HG03196 (cell line): ENCODE measurements at regions not wholly inside any gene's neighbourhood (a gene's known extent, or its start where the extent isn't known, plus 50 kb on each side); places are given as distances from the start of the nearest gene placed in this dataset.
"Not testable (repeated sequence)": the region's sequence is repeated elsewhere in the genome, so short reads cannot be mapped to it uniquely, and the experiment has no call there.

Source experiments
- ATAC-seq: cut with Tn5 transposase; IDR thresholded peaks from one replicate; pipeline ENCODE4 v1.9.1; 2021; ENCODE audit not compliant: unreplicated experiment

DNA sequence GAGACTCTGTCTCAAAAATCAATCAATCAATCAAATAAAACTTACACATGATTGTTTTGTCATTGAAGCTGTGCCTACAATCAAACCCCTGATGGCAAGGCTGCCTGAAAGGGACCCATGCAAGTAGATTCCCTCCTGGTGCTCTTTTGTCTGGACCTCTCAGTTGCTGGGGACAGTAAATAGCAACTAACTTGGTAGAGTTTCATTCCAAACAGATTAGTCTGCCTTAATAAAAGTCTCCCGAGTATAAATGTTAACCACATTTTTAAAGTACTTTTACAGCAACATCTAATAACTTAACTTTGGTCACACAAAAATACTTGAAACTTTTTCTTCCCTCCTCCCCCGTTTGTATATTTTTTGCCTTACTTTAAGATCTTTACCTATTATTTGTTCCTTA, 105.5 kb downstream of the FEM1C start:
- no peak for ATAC-seq

DNA sequence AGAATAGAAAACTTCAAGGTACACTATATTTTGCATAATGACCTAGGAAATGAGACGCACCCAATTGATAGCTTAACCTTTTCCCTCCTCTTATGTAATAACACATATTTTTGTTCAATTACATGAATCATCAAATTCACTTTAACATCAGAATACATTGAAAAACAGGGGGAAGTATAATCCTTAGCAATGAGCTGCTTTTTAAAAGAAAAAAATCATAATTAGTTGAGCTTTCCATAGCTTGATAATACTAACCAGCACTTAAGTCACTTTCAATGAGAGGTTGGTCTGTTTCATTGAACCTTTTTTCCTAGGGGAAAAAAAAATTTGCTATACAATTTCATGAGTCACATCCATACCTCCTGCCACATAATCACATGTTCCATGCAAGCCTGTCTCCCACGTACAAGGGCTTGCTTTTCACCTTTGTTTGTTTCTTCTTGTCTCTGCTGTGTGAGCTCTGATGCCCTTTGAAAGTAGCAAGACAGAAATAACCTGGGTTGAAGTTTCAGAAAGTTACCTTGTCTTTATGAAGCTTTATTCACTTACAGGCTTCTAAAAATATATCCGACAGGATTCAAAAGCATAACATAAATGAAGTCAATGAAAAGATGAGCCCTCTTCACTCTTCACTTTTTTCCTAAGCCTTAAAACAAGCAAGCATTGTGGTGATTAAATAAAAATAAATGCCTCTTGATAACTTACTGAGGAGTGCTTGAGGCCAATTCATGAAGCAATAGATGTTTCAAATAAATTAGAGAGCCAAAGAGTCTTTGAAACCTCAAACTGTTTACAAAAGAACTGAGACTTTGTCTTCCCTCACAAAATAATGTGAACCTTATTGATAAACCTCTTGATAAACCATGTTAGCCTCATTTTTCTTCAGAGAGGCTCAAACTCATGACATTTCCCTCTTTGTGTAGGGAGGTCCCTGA, 108.5 kb downstream of the FEM1C start:
- ATAC-seq: no peak

DNA sequence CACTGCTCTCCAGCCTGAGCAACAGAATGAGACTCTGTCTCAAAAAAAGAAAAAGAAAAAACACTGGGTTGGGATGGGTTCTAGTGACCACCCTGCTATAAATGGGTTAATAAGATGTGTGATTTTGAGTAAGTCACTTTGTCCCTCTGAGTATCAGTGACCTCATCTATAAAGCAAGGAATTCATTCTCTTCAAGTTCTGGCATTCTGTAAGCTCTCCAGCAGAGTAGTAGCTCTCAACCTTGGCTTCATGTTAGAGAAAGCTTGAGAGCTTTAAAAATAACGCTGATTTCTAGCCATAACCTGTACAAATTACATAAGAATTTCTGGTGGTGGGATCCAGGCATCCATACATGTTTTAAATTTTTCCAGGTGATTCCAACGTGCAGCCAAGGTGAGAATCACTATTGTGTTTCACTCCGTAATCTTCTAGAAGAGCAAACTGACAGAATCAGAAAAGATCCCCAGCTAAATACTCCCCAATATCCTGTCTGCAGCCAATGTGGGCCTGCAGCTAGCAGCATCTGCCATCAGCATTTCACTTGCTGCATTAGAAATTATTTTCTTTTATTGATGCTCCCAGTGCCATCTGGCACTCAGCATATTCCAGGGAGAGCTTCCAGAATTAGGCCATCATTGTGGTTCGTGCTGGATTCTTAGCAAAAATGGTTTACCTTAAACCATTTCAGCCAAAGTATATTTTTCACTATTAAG, 109.4 kb downstream of the FEM1C start:
- ATAC-seq: no peak

DNA sequence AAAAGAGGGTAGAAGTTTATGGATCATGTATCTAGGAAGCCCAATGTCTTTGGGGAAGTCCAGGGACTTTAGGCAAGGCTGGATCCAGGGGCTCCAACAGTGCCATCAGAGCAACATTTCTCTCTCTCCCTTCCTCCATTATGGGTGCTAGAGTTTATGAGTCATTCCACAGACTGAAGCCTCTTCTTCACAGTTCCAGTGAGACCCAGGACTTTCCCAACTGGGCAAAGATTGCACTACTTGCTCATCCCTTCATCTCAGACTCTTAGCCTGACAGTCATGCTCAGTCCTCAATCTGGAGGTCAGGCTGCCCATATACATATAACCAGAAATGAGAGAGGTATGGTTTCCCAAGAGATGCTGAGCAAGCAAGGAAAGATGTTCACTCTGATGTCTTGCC, 110.7 kb downstream of the FEM1C start:
- no peak for ATAC-seq

DNA sequence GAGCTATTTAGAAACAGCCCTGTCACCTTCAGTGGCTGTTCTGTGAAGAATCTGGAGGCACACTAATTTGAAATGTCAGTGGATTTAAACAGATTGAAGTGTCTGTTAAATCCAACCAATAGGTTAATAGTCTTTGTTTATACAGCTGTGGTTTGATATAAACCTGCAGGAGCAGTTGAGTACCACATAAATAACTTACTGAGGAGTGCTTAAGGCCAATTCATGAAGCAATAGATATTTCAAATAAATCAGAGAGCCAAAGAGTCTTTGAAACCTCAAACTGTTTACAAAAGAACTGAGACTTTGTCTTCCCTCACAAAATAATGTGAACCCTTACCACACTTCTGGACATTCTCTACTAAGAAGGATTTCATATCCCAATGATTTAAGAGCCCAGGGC, 111.9 kb downstream of the FEM1C start:
- ATAC-seq: no peak

DNA sequence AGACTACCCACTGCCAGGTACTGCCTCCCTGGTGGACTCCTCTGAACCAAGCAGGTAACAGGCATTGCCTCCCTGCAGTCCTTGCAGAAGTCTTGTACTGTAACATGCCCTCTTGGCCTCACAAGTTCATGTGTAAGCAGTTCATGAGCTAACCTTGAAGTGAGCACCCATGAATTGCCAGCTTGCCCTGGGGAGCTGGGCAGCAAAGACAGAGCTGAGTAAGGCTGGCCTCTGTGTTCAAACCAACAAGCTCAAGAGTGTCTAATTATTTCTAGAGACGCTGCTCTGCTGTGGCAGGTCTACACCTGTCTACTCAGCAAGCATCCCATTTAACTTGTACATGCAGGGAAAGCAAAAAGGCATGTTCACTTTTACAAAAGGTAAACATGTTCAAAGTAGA, 113.5 kb downstream of the FEM1C start:
- ATAC-seq: no peak

DNA sequence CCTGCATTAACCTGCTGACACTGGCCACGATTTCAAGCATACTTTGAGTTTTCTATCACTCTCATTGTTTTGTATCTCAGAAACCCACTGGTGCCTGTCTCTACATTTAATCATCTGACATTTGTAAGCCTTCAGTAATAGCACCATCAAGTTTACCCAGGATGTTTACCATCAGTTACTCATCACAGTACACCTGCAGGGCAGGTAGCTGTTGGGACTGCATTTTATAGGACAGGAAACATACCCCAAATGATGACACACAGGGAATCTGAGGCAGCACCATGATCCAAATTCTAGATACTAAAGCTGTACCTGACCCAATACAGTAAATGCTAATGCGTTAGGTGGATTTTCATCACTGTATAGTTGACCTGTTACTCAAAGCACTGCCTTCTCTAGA, 114.2 kb downstream of the FEM1C start:
- ATAC-seq: no peak

DNA sequence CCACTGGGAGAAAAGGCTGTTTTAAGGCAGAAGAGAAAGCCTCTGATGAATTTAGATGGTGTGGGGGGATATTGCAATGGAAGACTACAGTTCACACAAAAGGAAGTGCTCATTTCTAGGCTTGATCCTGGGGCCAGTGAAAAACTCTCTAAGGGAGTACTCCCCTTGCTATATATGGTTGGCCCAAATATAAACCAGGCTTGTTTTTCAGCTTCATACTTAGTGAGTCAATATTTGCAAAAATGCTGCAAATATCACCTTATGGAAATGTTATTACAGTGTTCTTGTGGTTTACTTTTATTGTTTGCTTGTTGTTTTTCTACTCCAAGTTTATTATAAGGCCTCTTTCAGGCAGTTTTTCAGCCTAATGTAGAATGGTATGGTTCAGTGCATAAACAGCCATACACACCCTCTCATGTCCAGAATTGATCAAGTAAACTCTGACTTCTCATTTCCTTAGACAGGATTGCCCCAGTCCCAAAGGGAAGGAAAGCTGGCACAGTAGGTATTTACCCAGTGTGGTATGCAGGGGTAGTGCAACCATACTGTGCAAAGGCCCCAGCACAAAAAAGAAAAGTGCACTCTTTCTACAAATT, 115.1 kb downstream of the FEM1C start:
- no peak for ATAC-seq

DNA sequence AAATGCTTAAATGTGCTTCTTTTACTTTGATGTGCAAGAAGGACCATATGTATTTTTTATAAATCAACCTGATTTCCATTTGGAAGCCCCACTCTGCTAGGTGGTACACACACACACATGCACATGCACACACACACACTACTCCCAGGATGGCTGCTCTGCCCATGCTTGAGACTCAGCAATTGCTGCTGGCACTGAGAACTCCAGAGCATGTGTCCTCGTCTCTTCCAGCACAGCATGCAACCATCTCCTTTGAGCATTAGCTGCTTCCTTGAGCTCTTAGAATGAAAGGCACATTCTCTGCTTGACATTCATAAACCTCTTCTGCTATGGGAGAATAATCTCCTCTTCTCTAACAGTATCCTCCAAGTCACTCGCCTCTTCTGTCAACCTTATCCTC, 115.9 kb downstream of the FEM1C start:
- ATAC-seq: no peak

DNA sequence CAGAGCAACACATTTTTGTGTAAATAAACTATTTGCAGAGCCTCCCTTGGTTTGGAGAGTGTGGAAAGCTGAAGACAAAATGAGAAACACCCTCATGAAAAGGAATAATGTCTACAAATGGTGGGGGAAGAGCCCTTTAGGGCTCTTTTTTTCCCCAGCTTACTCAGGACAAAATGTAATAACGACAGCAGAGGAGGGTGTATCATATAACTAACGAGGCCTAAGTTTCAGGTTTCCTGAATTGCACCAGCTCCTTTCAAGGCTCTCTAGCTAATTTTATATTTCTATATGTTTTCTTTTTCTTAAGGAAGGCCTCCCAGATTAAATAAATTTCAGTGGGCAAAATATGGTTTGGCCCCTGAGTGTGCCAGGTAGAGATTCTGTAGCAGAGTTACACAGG, 116.3 kb downstream of the FEM1C start:
- no peak for ATAC-seq

DNA sequence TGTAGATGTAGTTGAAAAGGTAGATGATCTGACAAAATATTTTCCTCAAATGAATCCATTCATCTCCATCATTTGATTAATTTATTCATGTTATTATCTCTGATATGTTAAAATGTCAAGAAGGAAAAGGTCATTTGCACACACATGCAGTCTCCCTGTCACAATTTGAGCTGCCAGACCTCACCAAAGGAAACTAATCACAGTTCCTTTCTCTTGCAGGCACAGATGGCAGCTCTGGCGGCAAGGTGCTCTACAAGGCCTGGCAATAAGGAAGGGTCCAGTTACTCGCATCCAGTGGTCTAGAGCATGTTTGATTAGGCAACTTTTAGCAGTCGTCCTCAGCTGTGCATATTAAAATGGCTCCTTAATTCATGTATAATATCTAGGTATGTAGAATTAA, 120.1 kb downstream of the FEM1C start:
- no peak for ATAC-seq

DNA sequence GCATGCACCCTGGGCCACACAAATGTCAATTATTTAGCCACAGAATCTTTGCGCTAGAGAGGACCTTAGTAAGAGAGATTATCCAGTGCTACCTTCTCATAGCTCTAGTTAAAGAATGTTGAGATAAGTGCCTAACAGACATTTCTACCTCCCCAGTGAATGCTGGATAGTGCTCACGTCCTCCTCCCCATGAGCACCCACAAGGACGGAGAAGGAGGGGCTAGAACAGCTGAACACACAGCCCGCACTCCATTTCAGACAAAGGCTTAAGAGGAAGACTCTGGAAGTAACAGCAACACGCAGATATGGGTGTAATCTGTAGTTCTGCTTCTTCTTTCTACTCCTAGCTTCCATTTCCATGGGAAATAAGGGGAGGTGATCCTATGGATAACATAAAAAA, 120.5 kb downstream of the FEM1C start:
- no peak for ATAC-seq

DNA sequence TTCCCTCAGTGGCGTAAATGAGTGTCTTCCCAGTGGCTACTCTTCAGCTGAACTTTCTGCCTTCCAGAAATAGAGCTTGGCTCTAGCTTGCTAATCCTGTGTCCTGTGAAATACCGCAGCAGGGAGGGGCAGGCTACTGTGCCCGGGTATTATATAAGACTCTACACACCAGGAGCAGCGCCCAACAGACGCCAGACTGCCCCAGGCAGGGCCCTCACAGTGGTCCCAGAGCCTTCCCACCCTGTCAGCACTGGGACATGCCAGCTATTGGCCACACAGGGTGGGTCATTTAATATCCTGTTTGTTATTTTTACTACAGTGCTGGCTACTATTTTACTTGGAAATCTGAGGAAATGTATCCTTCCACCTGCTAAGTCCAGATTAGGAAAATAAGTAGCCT, 121.0 kb downstream of the FEM1C start:
- ATAC-seq: no peak

DNA sequence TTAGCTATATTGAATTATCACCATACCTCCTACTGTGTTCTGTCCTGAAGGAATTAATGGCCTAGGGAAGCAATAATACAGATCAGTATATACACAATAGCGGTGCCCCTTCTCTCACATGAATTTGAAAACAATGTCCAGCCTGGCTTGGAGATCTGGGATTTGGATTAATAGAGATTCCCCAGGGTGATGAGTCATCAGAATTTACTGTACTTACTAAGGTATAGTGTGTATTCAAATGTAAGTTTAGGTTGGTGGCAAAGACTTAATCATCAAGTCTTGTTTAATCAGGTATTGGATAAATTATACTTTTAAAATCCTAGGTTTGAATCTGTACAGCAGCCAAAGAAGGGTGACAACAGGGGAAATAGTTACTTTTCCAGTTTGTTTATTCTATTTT, 121.5 kb downstream of the FEM1C start:
- no peak for ATAC-seq

DNA sequence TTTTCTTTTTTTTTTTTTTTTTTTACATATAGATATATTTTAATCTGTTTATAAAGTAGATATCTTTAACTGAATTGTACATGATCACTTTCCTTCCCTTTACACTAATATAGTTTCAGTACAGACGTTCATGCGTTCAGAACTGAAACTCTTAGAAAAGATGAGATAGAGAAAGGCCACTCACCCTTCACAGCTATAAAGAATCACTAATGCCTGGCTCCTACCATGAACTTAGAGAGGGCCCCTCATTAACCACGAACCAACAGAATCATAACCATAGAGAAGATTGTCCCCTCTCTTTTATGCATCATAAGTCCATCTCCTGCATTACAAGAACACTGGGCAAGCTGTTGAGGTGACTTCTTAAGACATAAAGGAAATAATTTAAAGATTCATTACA, 123.8 kb downstream of the FEM1C start:
- ATAC-seq: not testable (repeated sequence)

DNA sequence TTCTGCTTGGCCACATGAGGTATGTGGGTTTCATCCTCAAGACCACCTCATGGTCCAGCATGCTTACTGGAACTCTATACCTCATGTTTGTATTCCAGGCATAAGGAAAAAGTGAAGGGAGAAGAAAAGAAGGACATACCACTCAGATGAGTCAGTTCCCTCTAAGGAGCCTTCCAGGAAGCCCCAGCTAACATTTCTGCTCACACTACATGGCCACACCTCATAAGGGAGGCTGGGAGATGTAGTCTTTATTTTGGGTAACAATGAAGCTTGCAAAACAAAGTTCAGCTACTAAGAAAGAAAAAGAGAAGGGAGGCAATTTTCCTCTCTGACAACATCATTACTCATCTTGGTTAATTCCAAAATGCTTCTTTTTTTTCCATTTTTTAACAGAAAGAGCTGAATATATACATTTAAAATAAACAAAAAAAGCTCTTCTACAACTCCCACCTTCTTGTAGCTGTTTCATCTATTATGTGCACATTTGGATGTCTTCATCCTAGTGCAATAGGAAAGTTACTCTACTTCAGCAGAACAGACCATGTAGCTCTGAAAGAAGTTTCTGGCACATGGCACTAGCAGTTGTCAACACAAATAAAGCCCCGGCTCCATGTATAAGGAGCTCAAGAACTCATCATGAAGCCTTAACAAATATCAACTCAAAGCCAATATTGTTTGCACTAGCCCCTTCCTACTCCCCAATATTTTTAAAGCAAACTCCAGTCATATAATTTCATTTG, 123.6 kb upstream of the CCDC112 start:
- no peak for ATAC-seq

DNA sequence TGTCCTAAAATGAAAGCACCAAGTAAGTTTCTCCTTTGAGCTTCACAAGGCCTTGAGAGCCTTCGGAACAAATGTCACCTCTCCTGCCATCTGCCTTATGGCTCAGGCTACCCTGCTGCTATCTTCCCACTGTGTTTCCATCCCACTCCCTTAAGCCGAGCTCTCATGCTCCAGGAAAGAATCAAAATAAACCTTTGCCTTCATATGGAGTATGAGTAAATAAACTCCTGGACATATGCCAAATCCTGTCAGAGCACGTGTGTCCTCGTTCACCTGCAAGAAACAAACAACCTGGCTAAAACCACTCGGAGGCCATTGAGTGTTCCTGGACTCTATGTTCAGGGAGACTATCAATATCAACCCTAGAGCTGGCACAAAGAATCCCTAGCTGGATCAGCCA, 122.3 kb upstream of the CCDC112 start:
- no peak for ATAC-seq

DNA sequence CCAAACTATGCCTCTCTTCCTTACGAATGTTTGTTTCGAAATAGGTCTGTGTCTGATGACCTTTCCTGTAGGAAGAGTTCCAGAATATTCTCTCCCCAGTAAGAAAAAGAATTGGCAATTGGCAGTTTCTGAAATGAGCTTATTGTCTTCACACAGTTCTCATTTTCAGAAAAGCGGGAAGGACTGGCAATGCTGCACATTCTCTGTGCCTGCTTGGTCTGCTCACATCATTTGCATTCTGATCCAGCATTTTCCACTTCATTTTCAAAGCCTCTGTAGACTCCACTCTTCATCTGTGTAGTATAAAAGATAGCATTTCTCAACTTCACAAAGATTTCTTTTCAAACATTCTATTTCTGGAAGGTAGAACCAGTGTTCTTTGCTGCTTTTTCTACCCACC, 120.6 kb upstream of the CCDC112 start:
- no peak for ATAC-seq

DNA sequence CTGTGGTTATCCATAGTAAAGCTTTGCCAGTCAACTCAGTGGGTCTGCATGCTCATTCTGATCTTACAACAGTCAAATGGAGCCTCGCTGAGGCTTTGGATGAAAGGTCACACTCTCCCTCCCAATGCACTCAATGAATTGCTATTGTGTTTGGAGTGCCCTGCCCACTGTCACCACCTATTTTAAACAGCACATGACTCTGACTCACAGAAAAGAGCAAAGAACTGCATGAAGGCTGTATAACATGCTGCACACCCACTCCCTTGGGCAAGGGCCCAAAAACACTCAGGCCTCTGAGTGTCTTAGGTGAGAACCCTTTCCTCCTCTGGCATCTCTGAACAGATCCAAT, 118.7 kb upstream of the CCDC112 start:
- no peak for ATAC-seq

DNA sequence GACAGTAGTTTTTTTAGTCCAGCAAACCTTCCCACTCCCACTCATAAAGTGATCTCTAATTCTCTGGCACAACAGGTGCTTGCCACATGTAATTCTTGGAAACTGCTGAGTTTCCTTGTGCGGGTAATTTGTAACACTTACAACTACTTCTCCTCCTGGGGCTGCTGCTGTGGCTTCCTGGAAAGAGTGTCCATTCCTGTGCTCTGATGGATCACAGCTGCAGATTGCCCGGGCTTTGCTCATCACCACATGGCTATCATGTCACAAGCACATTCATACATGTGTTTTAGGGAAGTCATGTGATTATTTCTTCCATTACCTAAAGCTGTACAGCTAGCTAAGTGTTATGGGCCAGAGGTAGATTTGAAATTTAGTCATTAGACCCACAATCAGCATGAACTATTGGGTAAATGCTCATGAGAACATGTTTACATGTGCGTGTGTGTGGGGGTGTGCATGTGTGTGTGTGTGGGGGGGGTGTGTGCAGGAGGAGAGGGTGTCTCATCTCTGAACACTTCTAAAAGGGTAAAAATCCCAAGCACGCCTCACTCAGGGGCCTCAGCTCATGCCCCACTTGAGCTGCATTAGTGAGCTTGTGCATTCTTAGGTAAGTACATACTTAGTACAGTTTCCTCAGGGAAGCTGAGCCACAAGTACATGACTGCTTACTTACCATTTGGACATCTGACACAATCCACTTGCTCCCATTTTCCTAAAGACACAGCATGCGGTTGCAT, 118.1 kb upstream of the CCDC112 start:
- no peak for ATAC-seq

DNA sequence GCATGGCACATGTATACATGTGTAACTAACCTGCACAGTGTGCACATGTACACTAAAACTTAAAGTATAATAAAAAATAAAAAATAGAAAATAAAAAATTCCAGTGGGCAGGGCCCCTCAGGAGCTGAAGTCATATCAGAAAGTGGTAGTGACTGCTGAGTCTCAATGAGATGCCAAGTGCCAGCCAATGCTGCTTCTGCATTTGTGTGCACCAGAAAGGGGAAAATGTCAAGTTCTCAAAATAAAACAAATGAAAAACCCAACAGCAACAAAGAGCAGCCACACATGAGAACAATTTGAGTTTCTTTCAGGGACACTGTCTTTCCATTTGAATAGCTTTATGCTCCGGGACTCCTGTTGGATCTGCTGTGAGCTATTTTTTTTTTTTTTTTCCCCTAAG, 117.2 kb upstream of the CCDC112 start:
- ATAC-seq: no peak
